ENCODE measurements at regions not wholly inside any gene's neighbourhood (a gene's known extent, or its start where the extent isn't known, plus 50 kb on each side); places are given as distances from the start of the nearest gene placed in this dataset.

GRCh38 chr4:144489831-144490230, 156.1 kb upstream of the HHIP start:
- TF ChIP-seq, protein P1, sequence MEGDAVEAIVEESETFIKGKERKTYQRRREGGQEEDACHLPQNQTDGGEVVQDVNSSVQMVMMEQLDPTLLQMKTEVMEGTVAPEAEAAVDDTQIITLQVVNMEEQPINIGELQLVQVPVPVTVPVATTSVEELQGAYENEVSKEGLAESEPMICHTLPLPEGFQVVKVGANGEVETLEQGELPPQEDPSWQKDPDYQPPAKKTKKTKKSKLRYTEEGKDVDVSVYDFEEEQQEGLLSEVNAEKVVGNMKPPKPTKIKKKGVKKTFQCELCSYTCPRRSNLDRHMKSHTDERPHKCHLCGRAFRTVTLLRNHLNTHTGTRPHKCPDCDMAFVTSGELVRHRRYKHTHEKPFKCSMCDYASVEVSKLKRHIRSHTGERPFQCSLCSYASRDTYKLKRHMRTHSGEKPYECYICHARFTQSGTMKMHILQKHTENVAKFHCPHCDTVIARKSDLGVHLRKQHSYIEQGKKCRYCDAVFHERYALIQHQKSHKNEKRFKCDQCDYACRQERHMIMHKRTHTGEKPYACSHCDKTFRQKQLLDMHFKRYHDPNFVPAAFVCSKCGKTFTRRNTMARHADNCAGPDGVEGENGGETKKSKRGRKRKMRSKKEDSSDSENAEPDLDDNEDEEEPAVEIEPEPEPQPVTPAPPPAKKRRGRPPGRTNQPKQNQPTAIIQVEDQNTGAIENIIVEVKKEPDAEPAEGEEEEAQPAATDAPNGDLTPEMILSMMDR (IDR thresholded peaks at IDR 0.05): no peak
- no peak for TF ChIP-seq EP300 (IDR thresholded peaks at IDR 0.05)
